ENCODE measurements at regions not wholly inside any gene's neighbourhood (a gene's known extent, or its start where the extent isn't known, plus 50 kb on each side); places are given as distances from the start of the nearest gene placed in this dataset.

GRCh38 chr4:14138106-14138505 lies 510.6 kb upstream of the BOD1L1 start:
- Histone ChIP-seq H3K4me2 (ENCODE audit: low read length) (no peak overlapping the region), H3K4ac (ENCODE audit: low read depth, low read length) (no peak overlapping the region), H3K27me3 (ENCODE audit: insufficient read depth, low read length) (no peaks in the 10 kb centered on the region), H3K36me3 (ENCODE audit: control insufficient read depth in 1 of 2, insufficient read depth in 2 of 2, low read length in 2 of 2) (no peaks in the 10 kb centered on the region), H2AFZ (ENCODE audit: insufficient read depth, low read length, poor library complexity) (no peak overlapping the region), H3K4me3 (ENCODE audit: low read depth, low read length) (no peak overlapping the region), H4K12ac (ENCODE audit: low read depth, low read length) (no peak overlapping the region), H2BK5ac (ENCODE audit: low read depth, low read length, poor library complexity) (no peak overlapping the region), H4K91ac (ENCODE audit: low read depth, low read length) (no peak overlapping the region), H3K9ac (ENCODE audit: low read length) (no peak overlapping the region), H3K14ac (ENCODE audit: low read length) (no peak overlapping the region), H3K27ac (ENCODE audit: low read depth, low read length) (no peak overlapping the region), H3K23ac (ENCODE audit: low read length) (no peak overlapping the region), H3K79me1 (ENCODE audit: low read length) (no peaks in the 10 kb centered on the region), H2BK120ac (ENCODE audit: insufficient read depth, low read length, poor library complexity) (no peak overlapping the region), H3K9me3 (ENCODE audit: insufficient read depth, low read depth, low read length) (no peaks in the 10 kb centered on the region), H3K79me2 (ENCODE audit: control insufficient read depth, insufficient read depth, low read length, poor library complexity) (no peaks in the 10 kb centered on the region), H2AK5ac (ENCODE audit: low read length) (no peak overlapping the region), H3K4me1 (ENCODE audit: control insufficient read depth in 1 of 2, insufficient read depth in 2 of 2, low read length in 2 of 2) (no peaks in the 10 kb centered on the region), H4K8ac (ENCODE audit: low read depth, low read length) (no peak overlapping the region), H2BK12ac (ENCODE audit: low read length) (no peak overlapping the region), H3K18ac (ENCODE audit: low read length) (no peak overlapping the region)
- no peak for DNase-seq

GRCh38 chr4:14143892-14144291 lies 516.4 kb upstream of the BOD1L1 start:
- Histone ChIP-seq H3K9me3 (ENCODE audit: insufficient read depth, low read depth, low read length) (no peaks in the 10 kb centered on the region), H4K8ac (ENCODE audit: low read depth, low read length) (no peak overlapping the region), H3K79me2 (ENCODE audit: control insufficient read depth, insufficient read depth, low read length, poor library complexity) (no peaks in the 10 kb centered on the region), H3K27ac (ENCODE audit: low read depth, low read length) (no peak overlapping the region), H3K27me3 (ENCODE audit: insufficient read depth, low read length) (no peaks in the 10 kb centered on the region), H4K12ac (ENCODE audit: low read depth, low read length) (no peak overlapping the region), H2BK5ac (ENCODE audit: low read depth, low read length, poor library complexity) (no peak overlapping the region), H3K36me3 (ENCODE audit: control insufficient read depth in 1 of 2, insufficient read depth in 2 of 2, low read length in 2 of 2) (no peaks in the 10 kb centered on the region), H3K4me3 (ENCODE audit: low read depth, low read length) (no peak overlapping the region), H2BK120ac (ENCODE audit: insufficient read depth, low read length, poor library complexity) (no peak overlapping the region), H3K23ac (ENCODE audit: low read length) (no peak overlapping the region), H2AK5ac (ENCODE audit: low read length) (no peak overlapping the region), H3K4ac (ENCODE audit: low read depth, low read length) (no peak overlapping the region), H3K4me1 (ENCODE audit: control insufficient read depth in 1 of 2, insufficient read depth in 2 of 2, low read length in 2 of 2) (no peaks in the 10 kb centered on the region), H2AFZ (ENCODE audit: insufficient read depth, low read length, poor library complexity) (no peak overlapping the region), H3K18ac (ENCODE audit: low read length) (no peak overlapping the region), H2BK12ac (ENCODE audit: low read length) (no peak overlapping the region), H3K4me2 (ENCODE audit: low read length) (no peak overlapping the region), H3K14ac (ENCODE audit: low read length) (no peak overlapping the region), H3K9ac (ENCODE audit: low read length) (no peak overlapping the region), H3K79me1 (ENCODE audit: low read length) (no peaks in the 10 kb centered on the region), H4K91ac (ENCODE audit: low read depth, low read length) (no peak overlapping the region)
- WGBS (ENCODE audit: extremely low coverage, insufficient coverage, insufficient read length) = no CpG with 5 or more reads among the region's 1 CpG
- no peak for DNase-seq

GRCh38 chr4:14149176-14150053 lies 521.9 kb upstream of the BOD1L1 start:
- Histone ChIP-seq H3K79me1 (ENCODE audit: low read length) (no peaks in the 10 kb centered on the region), H3K18ac (ENCODE audit: low read length) (no peak overlapping the region), H4K8ac (ENCODE audit: low read depth, low read length) (no peak overlapping the region)

GRCh38 chr4:14151101-14151500 lies 523.6 kb upstream of the BOD1L1 start:
- Histone ChIP-seq H4K91ac (ENCODE audit: low read depth, low read length) (no peak overlapping the region), H2AFZ (ENCODE audit: insufficient read depth, low read length, poor library complexity) (no peak overlapping the region), H3K4me2 (ENCODE audit: low read length) (no peak overlapping the region), H3K36me3 (ENCODE audit: control insufficient read depth in 1 of 2, insufficient read depth in 2 of 2, low read length in 2 of 2) (no peaks in the 10 kb centered on the region), H3K79me2 (ENCODE audit: control insufficient read depth, insufficient read depth, low read length, poor library complexity) (no peaks in the 10 kb centered on the region), H3K9me3 (ENCODE audit: insufficient read depth, low read depth, low read length) (no peaks in the 10 kb centered on the region), H2AK5ac (ENCODE audit: low read length) (no peak overlapping the region), H3K4ac (ENCODE audit: low read depth, low read length) (no peak overlapping the region), H2BK120ac (ENCODE audit: insufficient read depth, low read length, poor library complexity) (no peak overlapping the region), H3K23ac (ENCODE audit: low read length) (no peak overlapping the region), H3K14ac (ENCODE audit: low read length) (no peak overlapping the region), H2BK5ac (ENCODE audit: low read depth, low read length, poor library complexity) (no peak overlapping the region), H3K4me3 (ENCODE audit: low read depth, low read length) (no peak overlapping the region), H3K27me3 (ENCODE audit: insufficient read depth, low read length) (no peaks in the 10 kb centered on the region), H3K27ac (ENCODE audit: low read depth, low read length) (no peak overlapping the region), H3K79me1 (ENCODE audit: low read length) (no peaks in the 10 kb centered on the region), H2BK12ac (ENCODE audit: low read length) (no peak overlapping the region), H4K12ac (ENCODE audit: low read depth, low read length) (no peak overlapping the region), H3K9ac (ENCODE audit: low read length) (no peak overlapping the region), H3K18ac (ENCODE audit: low read length) (no peak overlapping the region), H4K8ac (ENCODE audit: low read depth, low read length) (no peak overlapping the region), H3K4me1 (ENCODE audit: control insufficient read depth in 1 of 2, insufficient read depth in 2 of 2, low read length in 2 of 2) (no peaks in the 10 kb centered on the region)
- WGBS (ENCODE audit: extremely low coverage, insufficient coverage, insufficient read length) = no CpG with 5 or more reads among the region's 2 CpGs
- no peak for DNase-seq

More at GRCh38 chr4:14149176-14150053, 521.9 kb upstream of the BOD1L1 start:
- Histone ChIP-seq H3K14ac (ENCODE audit: low read length) (no peak overlapping the region), H4K12ac (ENCODE audit: low read depth, low read length) (no peak overlapping the region), H2AFZ (ENCODE audit: insufficient read depth, low read length, poor library complexity) (no peak overlapping the region), H2BK120ac (ENCODE audit: insufficient read depth, low read length, poor library complexity) (no peak overlapping the region), H3K27me3 (ENCODE audit: insufficient read depth, low read length) (no peaks in the 10 kb centered on the region), H2AK5ac (ENCODE audit: low read length) (no peak overlapping the region), H3K23ac (ENCODE audit: low read length) (no peak overlapping the region), H2BK12ac (ENCODE audit: low read length) (no peak overlapping the region), H4K91ac (ENCODE audit: low read depth, low read length) (no peak overlapping the region), H2BK5ac (ENCODE audit: low read depth, low read length, poor library complexity) (no peak overlapping the region), H3K4ac (ENCODE audit: low read depth, low read length) (no peak overlapping the region), H3K4me1 (ENCODE audit: control insufficient read depth in 1 of 2, insufficient read depth in 2 of 2, low read length in 2 of 2) (no peaks in the 10 kb centered on the region), H3K4me2 (ENCODE audit: low read length) (no peak overlapping the region), H3K36me3 (ENCODE audit: control insufficient read depth in 1 of 2, insufficient read depth in 2 of 2, low read length in 2 of 2) (no peaks in the 10 kb centered on the region), H3K9ac (ENCODE audit: low read length) (no peak overlapping the region), H3K27ac (ENCODE audit: low read depth, low read length) (no peak overlapping the region), H3K79me2 (ENCODE audit: control insufficient read depth, insufficient read depth, low read length, poor library complexity) (no peaks in the 10 kb centered on the region), H3K9me3 (ENCODE audit: insufficient read depth, low read depth, low read length) (no peaks in the 10 kb centered on the region), H3K4me3 (ENCODE audit: low read depth, low read length) (no peak overlapping the region)
- WGBS (ENCODE audit: extremely low coverage, insufficient coverage, insufficient read length) = no CpG with 5 or more reads among the region's 6 CpGs
- no peak for DNase-seq

Data from trophoblast cell (in vitro differentiated cells and primary cell).